GM18868 (cell line): ENCODE measurements at regions not wholly inside any gene's neighbourhood (a gene's known extent, or its start where the extent isn't known, plus 50 kb on each side); places are given as distances from the start of the nearest gene placed in this dataset.
"Not testable (repeated sequence)": the region's sequence is repeated elsewhere in the genome, so short reads cannot be mapped to it uniquely, and the experiment has no call there.

Source experiments
- ATAC-seq: cut with Tn5 transposase; IDR thresholded peaks from one replicate; pipeline ENCODE4 v1.9.1; 2021; ENCODE audit warnings: mild to moderate bottlenecking, moderate library complexity; ENCODE audit not compliant: unreplicated experiment

GRCh38 chr5:116885825-116886224 is 311.2 kb upstream of the SEMA6A start:
- ATAC-seq, result peak; percentile 31

GRCh38 chr5:116883875-116884274 is 309.3 kb upstream of the SEMA6A start:
- ATAC-seq, result peak; percentile 61

GRCh38 chr5:116881921-116882531 is 307.4 kb upstream of the SEMA6A start:
- no peak for ATAC-seq

GRCh38 chr5:116880601-116881000 is 306.0 kb upstream of the SEMA6A start:
- ATAC-seq, result no peak

- peak; percentile 60 for ATAC-seq
Observed at GRCh38 chr5:116880150-116880549, 305.5 kb upstream of the SEMA6A start.

GRCh38 chr5:116876240-116876840 is 301.7 kb upstream of the SEMA6A start:
- no peak for ATAC-seq

- no peak for ATAC-seq
Observed at GRCh38 chr5:116872986-116873385, 298.4 kb upstream of the SEMA6A start.

GRCh38 chr5:116872486-116872885 is 297.9 kb upstream of the SEMA6A start:
- no peak for ATAC-seq

GRCh38 chr5:116867825-116868224 is 293.2 kb upstream of the SEMA6A start:
- ATAC-seq, result not testable (repeated sequence)

- ATAC-seq, result no peak
Observed at GRCh38 chr5:116865651-116866050, 291.0 kb upstream of the SEMA6A start.

- ATAC-seq, result no peak
Observed at GRCh38 chr5:116864838-116865190, 290.2 kb upstream of the SEMA6A start.

GRCh38 chr5:116864157-116864837 is 289.7 kb upstream of the SEMA6A start:
- ATAC-seq, result peak; percentile 52

GRCh38 chr5:116862632-116863455 is 288.2 kb upstream of the SEMA6A start:
- ATAC-seq, result no peak

GRCh38 chr5:116861666-116862065 is 287.0 kb upstream of the SEMA6A start:
- ATAC-seq, result peak; percentile 54

GRCh38 chr5:116861097-116861496 is 286.5 kb upstream of the SEMA6A start:
- ATAC-seq, result no peak

GRCh38 chr5:116859666-116860320 is 285.2 kb upstream of the SEMA6A start:
- no peak for ATAC-seq

GRCh38 chr5:116858705-116859333 is 284.2 kb upstream of the SEMA6A start:
- ATAC-seq, result no peak

- not testable (repeated sequence) for ATAC-seq
Observed at GRCh38 chr5:116858020-116858419, 283.4 kb upstream of the SEMA6A start.

GRCh38 chr5:116856271-116856670 is 281.6 kb upstream of the SEMA6A start:
- no peak for ATAC-seq

GRCh38 chr5:116853992-116854391 is 279.4 kb upstream of the SEMA6A start:
- no peak for ATAC-seq
